K562 (cell line): ENCODE measurements at regions not wholly inside any gene's neighbourhood (a gene's known extent, or its start where the extent isn't known, plus 50 kb on each side); places are given as distances from the start of the nearest gene placed in this dataset.

ENCODE experiments used
- ATAC-seq: fragments of 200-7000 bp; cut with Tn5 transposase; 3 replicates; pipeline ENCODE4 v1.9.1; 2020; ENCODE audit warnings: moderate library complexity
- BruUV-seq: library from RNA; stranded (reverse); fragments of 400-500 nt; replicated peaks from 2 replicates; lab custom pipeline; 2021; lab: Mats Ljungman, UMichigan
- CTCF ChIA-PET: fragments of 300-600 bp; formaldehyde crosslinking; extraction: SDS; loops from one replicate; lab custom pipeline; 2021; ENCODE audit warnings: low intra/inter-chr PET ratio; lab: Yijun Ruan, JAX
- POLR2A ChIA-PET: fragments of 300-600, 350-650 bp; sonication (Branson Sonifier 250); formaldehyde crosslinking; extraction: SDS; loops from one replicate; lab custom pipeline; 2021; ENCODE audit warnings: antibody characterized with exemption, inconsistent platforms; lab: Yijun Ruan, JAX
- DNase-seq, 4 experiments: peaks; one replicate each; pipeline versions ENCODE4 v3.0.0 to v3.0.0-alpha.2; 2011 to 2018; ENCODE audit warnings: low spot score in 3 of 4, mixed read lengths in 3 of 4; ENCODE audit errors: extremely low read depth in 1 of 4
- FAIRE-seq: peaks from 2 replicates; lab custom pipeline; 2011; peaks lifted over from hg19 to GRCh38; lab: Jason Lieb, UNC
- H2AFZ ChIP-seq: 2 replicates; pipeline ENCODE4 v1.6.0; 2011; ENCODE audit warnings: low read depth, low read length, control low read depth, inconsistent platforms
- H3K27ac ChIP-seq: fragments of 200-600 bp; 3 replicates; pipeline ENCODE4 v1.8.0; 2011; ENCODE audit warnings: low read depth, mild to moderate bottlenecking, control low read depth, inconsistent platforms, low read length, moderate library complexity, mixed read lengths; ENCODE audit errors: extremely low read depth
- H3K27me3 ChIP-seq, 2 experiments: fragments of 300-600 bp in 1 of 2; 2 replicates in 1 of 2; 3 replicates in 1 of 2; pipeline versions ENCODE4 v1.6.0 to v1.8.0; 2011; ENCODE audit warnings: inconsistent platforms in 2 of 2, low read length in 2 of 2, mild to moderate bottlenecking in 1 of 2, mixed read lengths in 1 of 2, moderate library complexity in 1 of 2; ENCODE audit not compliant: control insufficient read depth in 2 of 2, insufficient read depth in 2 of 2
- H3K36me3 ChIP-seq: fragments of 300-600 bp; 3 replicates; pipeline ENCODE4 v1.8.0; 2011; ENCODE audit warnings: mild to moderate bottlenecking, low read length, inconsistent platforms; ENCODE audit not compliant: control insufficient read depth, insufficient read depth
- H3K4me1 ChIP-seq, 2 experiments: fragments of 200-600 bp in 1 of 2; replicated peaks in 1 of 2; 2 replicates in 1 of 2; 3 replicates in 1 of 2; pipeline versions ENCODE4 v1.5.1 to v1.8.0; 2011; ENCODE audit warnings: inconsistent platforms in 2 of 2, low read length in 2 of 2, mild to moderate bottlenecking in 1 of 2, mixed read lengths in 1 of 2, moderate library complexity in 1 of 2; ENCODE audit not compliant: control insufficient read depth in 2 of 2, insufficient read depth in 2 of 2
- H3K4me2 ChIP-seq: 2 replicates; pipeline ENCODE4 v1.6.1; 2011; ENCODE audit warnings: low read length, control low read depth, inconsistent platforms, mixed read lengths; ENCODE audit not compliant: insufficient read depth
- H3K4me3 ChIP-seq: fragments of 200-600 bp; sonication (generic), shearing (Covaris generic); 2 replicates; pipeline ENCODE4 v1.5.1; 2016; ENCODE audit warnings: control low read depth, inconsistent platforms
- H3K79me2 ChIP-seq: fragments of 200-600 bp; 3 replicates; pipeline ENCODE4 v1.8.0; 2011; ENCODE audit warnings: low read length, inconsistent platforms; ENCODE audit not compliant: control insufficient read depth, insufficient read depth
- H3K9ac ChIP-seq, 2 experiments: 2 replicates each; pipeline versions ENCODE4 v1.6.0 to v1.6.1; 2011; ENCODE audit warnings: low read depth in 2 of 2, low read length in 2 of 2, control low read depth in 1 of 2, inconsistent platforms in 1 of 2, mild to moderate bottlenecking in 1 of 2, mixed read lengths in 1 of 2; ENCODE audit not compliant: insufficient read depth in 1 of 2
- H3K9me1 ChIP-seq: one replicate; pipeline ENCODE4 v1.6.0; 2011; ENCODE audit warnings: inconsistent platforms, mild to moderate bottlenecking, low read length, moderate library complexity; ENCODE audit not compliant: control insufficient read depth, insufficient read depth
- H3K9me3 ChIP-seq: replicated peaks from 2 replicates; pipeline ENCODE4 v1.5.1; 2011; ENCODE audit warnings: low read depth, low read length, inconsistent platforms; ENCODE audit not compliant: control insufficient read depth, insufficient read depth
- H4K20me1 ChIP-seq: replicated peaks from 2 replicates; pipeline ENCODE4 v1.6.1; 2011; ENCODE audit warnings: low read length, inconsistent platforms, mixed read lengths; ENCODE audit not compliant: control insufficient read depth, insufficient read depth
- CBFA2T2 ChIP-seq: fragments of 450-650 bp; conservative IDR thresholded peaks from 2 replicates; pipeline ENCODE4 v1.6.1; 2017; ENCODE audit warnings: mild to moderate bottlenecking
- CBFA2T3 ChIP-seq: fragments of 450-650 bp; IDR thresholded peaks from 2 replicates; pipeline ENCODE4 v1.6.1; 2017
- DACH1 ChIP-seq: fragments of 450-650 bp; IDR thresholded peaks from 2 replicates; pipeline ENCODE4 v1.6.1; 2018; ENCODE audit not compliant: partially characterized antibody
- ELF4 ChIP-seq: fragments of 450-650 bp; formaldehyde crosslinking; IDR thresholded peaks from 2 replicates; pipeline ENCODE4 v1.4.0; 2022; ENCODE audit warnings: missing genetic modification characterization
- ETS1 ChIP-seq: conservative IDR thresholded peaks from 2 replicates; pipeline ENCODE4 v1.6.1; 2011; ENCODE audit warnings: low read depth, mild to moderate bottlenecking, low read length; ENCODE audit not compliant: control insufficient read depth
- FOSL1 ChIP-seq: fragments of 200-800 bp; sonication (Bioruptor generic); conservative IDR thresholded peaks from 2 replicates; pipeline ENCODE4 v1.6.1; 2016; ENCODE audit warnings: missing genetic modification characterization, missing compliant biosample characterization
- HMBOX1 ChIP-seq: sonication (generic); IDR thresholded peaks from 2 replicates; pipeline ENCODE4 v1.6.1; 2016
- HNRNPUL1 ChIP-seq: fragments of 200-400 bp; formaldehyde crosslinking; IDR thresholded peaks from 2 replicates; pipeline ENCODE4 v1.6.1; 2017; ENCODE audit warnings: low read length
- MEIS2 ChIP-seq: fragments of 450-650 bp; IDR thresholded peaks from 2 replicates; pipeline ENCODE4 v1.6.1; 2014; ENCODE audit warnings: mild to moderate bottlenecking; ENCODE audit not compliant: partially characterized antibody
- PATZ1 ChIP-seq: fragments of 250-450 bp; sonication (Bioruptor Pico); IDR thresholded peaks from 2 replicates; pipeline ENCODE4 v1.5.0; 2020; ENCODE audit warnings: mild to moderate bottlenecking, borderline replicate concordance
- PCBP1 ChIP-seq: fragments of 200-400 bp; formaldehyde crosslinking; IDR thresholded peaks from 2 replicates; pipeline ENCODE4 v1.6.1; 2018; ENCODE audit warnings: mild to moderate bottlenecking, low read depth, low read length; ENCODE audit not compliant: poor library complexity, severe bottlenecking
- SOX6 ChIP-seq: fragments of 450-650 bp; IDR thresholded peaks from 2 replicates; pipeline ENCODE4 v1.6.1; 2014; ENCODE audit warnings: mild to moderate bottlenecking
- TAL1 ChIP-seq: fragments of 450-650 bp; IDR thresholded peaks from 2 replicates; pipeline ENCODE4 v1.6.1; 2016; ENCODE audit warnings: mild to moderate bottlenecking
- TEAD4 ChIP-seq, 2 experiments: sonication (generic) in 1 of 2; formaldehyde crosslinking in 1 of 2; IDR thresholded peaks; 2 replicates each; pipeline versions ENCODE4 v1.6.1 to v1.8.0; 2012 to 2022; ENCODE audit warnings: borderline replicate concordance in 1 of 2, inconsistent platforms in 1 of 2, low read length in 1 of 2, mild to moderate bottlenecking in 1 of 2, missing genetic modification reagents in 1 of 2
- WGBS: fragments of 100-300 bp; shearing (Covaris generic); methylation state at CpG from one replicate; pipeline ENCODE4 v1.1.6; 2016; ENCODE audit warnings: low coverage, mixed read lengths; ENCODE audit not compliant: insufficient coverage; ENCODE audit errors: missing lambda C conversion rate; 5-methylcytosine and 5-hydroxymethylcytosine counted together
- in situ Hi-C: fragments of 300-500 bp; cut with MboI; formaldehyde crosslinking; loops from 4 replicates; pipeline ENCODE4 v1.15.0; 2018; ENCODE audit warnings: inconsistent platforms, mixed read lengths
- intact Hi-C: fragments of 100-400 bp; cut with micrococcal nuclease; formaldehyde crosslinking; loops from 2 replicates; pipeline ENCODE4 v1.14.2; 2022

- FAIRE-seq (peak; percentile 56), DNase-seq (no peak), ATAC-seq (no peak; the same call in 2 of the 3 replicates)
- peaks cover 0 to 6% of the 10 kb centered on the region in 2 experiments; a peak in 2 of 5 replicates for H3K4me1 ChIP-seq
- no peak overlapping the region for H3K9ac ChIP-seq
- CTCF ChIA-PET = no interaction called here
- intact Hi-C loops = no loop called here
- H3K9me1 ChIP-seq = no peaks in the 10 kb centered on the region
- POLR2A ChIA-PET = no interaction called here
- no peaks in the 10 kb centered on the region for H3K27me3 ChIP-seq
- H3K36me3 ChIP-seq = no peaks in the 10 kb centered on the region
- H3K9me3 ChIP-seq = no peaks in the 10 kb centered on the region
- no peak overlapping the region for H2AFZ ChIP-seq
- H3K79me2 ChIP-seq = no peaks in the 10 kb centered on the region
- no peak overlapping the region for H3K4me3 ChIP-seq
- no peaks in the 10 kb centered on the region for H4K20me1 ChIP-seq
- TF ChIP-seq SOX6 (0 out of 2 replicates have a peak, but pooled peaks have one; percentile 23), TAL1 (peak; percentile 19; the same call in 1 of the 2 replicates), FOSL1 (tag) (peak; percentile 25; the same call in 1 of the 2 replicates), MEIS2 (peak; percentile 38), HMBOX1 (peak; percentile 88), DACH1 (peak; percentile 11), ELF4 (CRISPR knock-in tag) (no peak), CBFA2T2 (peak; percentile 37), TEAD4 (IDR thresholded peaks at IDR 0.05; ENCODE audit: low read length) (0 out of 2 replicates have a peak, but pooled peaks have one; percentile 20), TEAD4 (CRISPR knock-in tag; IDR thresholded peaks at IDR 0.05; ENCODE audit: borderline replicate concordance) (no peak), PATZ1 (CRISPR knock-in tag) (no peak), PCBP1 (no peak), HNRNPUL1 (no peak), CBFA2T3 (peak; percentile 62; the same call in 1 of the 2 replicates), ETS1 (no peak)
- H3K27ac ChIP-seq = no peak overlapping the region
- no TSS peak for BruUV-seq
- WGBS = 28% methylated on average over 4 of the region's 4 CpGs
- no peak overlapping the region for H3K4me2 ChIP-seq
- in situ Hi-C loops = no loop called here
These were observed 154.0 kb downstream of the BTC start for GRCh38 chr4:74640111-74640903.
